ENCODE measurements at regions not wholly inside any gene's neighbourhood (a gene's known extent, or its start where the extent isn't known, plus 50 kb on each side); places are given as distances from the start of the nearest gene placed in this dataset.
"Not testable (repeated sequence)": the region's sequence is repeated elsewhere in the genome, so short reads cannot be mapped to it uniquely, and the experiment has no call there.

GRCh38 chr7:9082203-9082602 lies 648.8 kb downstream of the NXPH1 start:
- FAIRE-seq: no peak

- FAIRE-seq: no peak
These were observed 650.4 kb downstream of the NXPH1 start for GRCh38 chr7:9083837-9084236.

- FAIRE-seq: no peak
These were observed 657.9 kb downstream of the NXPH1 start for GRCh38 chr7:9091282-9091681.

GRCh38 chr7:9097565-9098060 lies 664.2 kb downstream of the NXPH1 start:
- no peak for FAIRE-seq

GRCh38 chr7:9100289-9100688 lies 666.9 kb downstream of the NXPH1 start:
- no peak for FAIRE-seq

- FAIRE-seq: peak; percentile 58
These were observed 669.4 kb downstream of the NXPH1 start for GRCh38 chr7:9102846-9103245.

GRCh38 chr7:9106747-9107146 lies 673.3 kb downstream of the NXPH1 start:
- no peak for FAIRE-seq

GRCh38 chr7:9120331-9120730 lies 686.9 kb downstream of the NXPH1 start:
- FAIRE-seq: no peak

- FAIRE-seq: no peak
These were observed 690.9 kb downstream of the NXPH1 start for GRCh38 chr7:9124320-9124719.

GRCh38 chr7:9125246-9125645 lies 691.8 kb downstream of the NXPH1 start:
- no peak for FAIRE-seq

- no peak for FAIRE-seq
These were observed 694.5 kb downstream of the NXPH1 start for GRCh38 chr7:9127901-9128300.

GRCh38 chr7:9148687-9149086 lies 715.3 kb downstream of the NXPH1 start:
- no peak for FAIRE-seq

- FAIRE-seq: no peak
These were observed 716.2 kb downstream of the NXPH1 start for GRCh38 chr7:9149499-9150082.

- FAIRE-seq: not testable (repeated sequence)
These were observed 730.3 kb downstream of the NXPH1 start for GRCh38 chr7:9163691-9164090.

GRCh38 chr7:9175871-9176270 lies 742.5 kb downstream of the NXPH1 start:
- FAIRE-seq: no peak

- no peak for FAIRE-seq
These were observed 747.9 kb downstream of the NXPH1 start for GRCh38 chr7:9181356-9181755.

- FAIRE-seq: no peak
These were observed 753.3 kb downstream of the NXPH1 start for GRCh38 chr7:9186730-9187129.

- FAIRE-seq: no peak
These were observed 756.3 kb downstream of the NXPH1 start for GRCh38 chr7:9189703-9190102.

GRCh38 chr7:9192969-9193368 lies 759.6 kb downstream of the NXPH1 start:
- no peak for FAIRE-seq

- no peak for FAIRE-seq
These were observed 767.2 kb downstream of the NXPH1 start for GRCh38 chr7:9200626-9201025.

- FAIRE-seq: no peak
These were observed 768.5 kb downstream of the NXPH1 start for GRCh38 chr7:9201928-9202327.

GRCh38 chr7:9204571-9204970 lies 771.2 kb downstream of the NXPH1 start:
- FAIRE-seq: no peak

GRCh38 chr7:9210114-9210513 lies 776.7 kb downstream of the NXPH1 start:
- no peak for FAIRE-seq

GRCh38 chr7:9217204-9217603 lies 783.8 kb downstream of the NXPH1 start:
- FAIRE-seq: no peak

- FAIRE-seq: no peak
These were observed 793.1 kb downstream of the NXPH1 start for GRCh38 chr7:9226500-9226899.

Data from G401.6 (cell line).